Sigmoid colon (tissue), 6 donors: ENCODE measurements at regions not wholly inside any gene's neighbourhood (a gene's known extent, or its start where the extent isn't known, plus 50 kb on each side); places are given as distances from the start of the nearest gene placed in this dataset.

Experiments
- DNase-seq: peaks from one replicate; pipeline ENCODE4 v3.0.0-alpha.2; 2019
- H3K27ac ChIP-seq, 4 donors: fragments of 200-600 bp; sonication (generic); one replicate each; pipeline ENCODE4 v1.5.1; 2016 to 2019; ENCODE audit warnings: mild to moderate bottlenecking in 1 of 4
- H3K27me3 ChIP-seq, 3 donors: fragments of 200-600 bp; sonication (generic); one replicate each; pipeline ENCODE4 v1.5.1; 2019; ENCODE audit warnings: mild to moderate bottlenecking in 1 of 3
- H3K36me3 ChIP-seq, 4 donors: fragments of 200-600 bp; sonication (generic); one replicate each; pipeline ENCODE4 v1.5.1; 2016 to 2019
- H3K4me1 ChIP-seq, 4 donors: fragments of 200-600 bp; sonication (generic); one replicate each; pipeline ENCODE4 v1.5.1; 2017 to 2019
- H3K4me3 ChIP-seq, 4 donors: fragments of 200-600 bp; sonication (generic); one replicate each; pipeline ENCODE4 v1.5.1; 2017 to 2019; ENCODE audit warnings: mild to moderate bottlenecking in 2 of 4, moderate library complexity in 1 of 4
- H3K9me3 ChIP-seq, 4 donors: fragments of 200-600 bp in 3 of 4; sonication (generic) in 3 of 4; one replicate each; pipeline versions ENCODE4 v1.5.1 to v1.6.1; 2013 to 2019
- EP300 ChIP-seq, 4 donors: sonication (generic); formaldehyde crosslinking; IDR thresholded peaks; one replicate each; pipeline ENCODE4 v1.6.1; 2017; ENCODE audit warnings: antibody characterized with exemption in 4 of 4
- POLR2A ChIP-seq, 2 donors: fragments of 450-650 bp; IDR thresholded peaks; one replicate each; pipeline ENCODE4 v1.6.1; 2016; ENCODE audit warnings: antibody characterized with exemption in 2 of 2, mild to moderate bottlenecking in 2 of 2, moderate library complexity in 2 of 2
- POLR2AphosphoS5 ChIP-seq, 4 donors: sonication (generic); formaldehyde crosslinking; IDR thresholded peaks; one replicate each; pipeline ENCODE4 v1.6.1; 2017; ENCODE audit warnings: antibody characterized with exemption in 4 of 4
- WGBS, 2 donors: extraction: QIAGEN DNeasy Blood & Tissue Kit; methylation state at CpG; one replicate each; pipeline ENCODE4 v1.1.7; 2013; 5-methylcytosine and 5-hydroxymethylcytosine counted together
- intact Hi-C: fragments of 100-400 bp; cut with DNase I; formaldehyde crosslinking; loops from one replicate; pipeline ENCODE4 v1.15.1; 2023
- TF ChIP-seq, protein P1 (sequence below), 4 experiments: fragments of 450-650 bp in 3 of 4; fragments of 200-600 bp in 1 of 4; IDR thresholded peaks; one replicate each; pipeline ENCODE4 v1.5.1; 2016 to 2019; ENCODE audit warnings: antibody characterized with exemption in 4 of 4, mild to moderate bottlenecking in 3 of 4, moderate library complexity in 2 of 4
- donor health status: healthy with polysubstance abuse.
- donor health status: healthy.

DNA sequence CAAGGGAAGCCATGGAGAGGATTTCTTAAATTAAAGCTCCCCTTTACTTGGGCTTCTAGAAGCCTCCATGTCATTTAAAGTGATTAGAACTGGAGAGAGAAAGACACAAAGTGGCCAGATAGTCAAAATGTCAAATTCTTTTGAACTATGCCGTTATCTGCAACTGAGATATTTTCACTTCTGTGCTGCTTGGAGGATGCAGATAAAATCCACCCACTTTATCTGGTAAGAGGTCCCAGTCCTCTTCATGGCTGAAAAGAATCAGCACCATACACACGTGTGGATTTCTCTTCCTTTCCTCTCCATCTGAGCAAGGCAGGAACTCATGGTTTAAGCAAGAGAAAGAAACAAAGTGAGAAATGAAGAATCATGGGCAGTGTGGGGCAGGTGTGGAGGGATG lies 276.9 kb upstream of the RUNX1 start:
- Histone ChIP-seq H3K36me3 (no peaks in the 10 kb centered on the region), H3K4me3 (no peak overlapping the region), H3K27me3 (no peaks in the 10 kb centered on the region), H3K27ac (peak overlapping the region in 3 of 4 donors; percentile 87 to 91 (median 88)), H3K4me1 (peaks cover 0 to 49% (median 43%) of the 10 kb centered on the region in 4 donors), H3K9me3 (no peaks in the 10 kb centered on the region)
- TF ChIP-seq, protein P1, sequence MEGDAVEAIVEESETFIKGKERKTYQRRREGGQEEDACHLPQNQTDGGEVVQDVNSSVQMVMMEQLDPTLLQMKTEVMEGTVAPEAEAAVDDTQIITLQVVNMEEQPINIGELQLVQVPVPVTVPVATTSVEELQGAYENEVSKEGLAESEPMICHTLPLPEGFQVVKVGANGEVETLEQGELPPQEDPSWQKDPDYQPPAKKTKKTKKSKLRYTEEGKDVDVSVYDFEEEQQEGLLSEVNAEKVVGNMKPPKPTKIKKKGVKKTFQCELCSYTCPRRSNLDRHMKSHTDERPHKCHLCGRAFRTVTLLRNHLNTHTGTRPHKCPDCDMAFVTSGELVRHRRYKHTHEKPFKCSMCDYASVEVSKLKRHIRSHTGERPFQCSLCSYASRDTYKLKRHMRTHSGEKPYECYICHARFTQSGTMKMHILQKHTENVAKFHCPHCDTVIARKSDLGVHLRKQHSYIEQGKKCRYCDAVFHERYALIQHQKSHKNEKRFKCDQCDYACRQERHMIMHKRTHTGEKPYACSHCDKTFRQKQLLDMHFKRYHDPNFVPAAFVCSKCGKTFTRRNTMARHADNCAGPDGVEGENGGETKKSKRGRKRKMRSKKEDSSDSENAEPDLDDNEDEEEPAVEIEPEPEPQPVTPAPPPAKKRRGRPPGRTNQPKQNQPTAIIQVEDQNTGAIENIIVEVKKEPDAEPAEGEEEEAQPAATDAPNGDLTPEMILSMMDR (IDR thresholded peaks at IDR 0.05), result no peak
- no peak for TF ChIP-seq POLR2A (IDR thresholded peaks at IDR 0.05)
- TF ChIP-seq POLR2AphosphoS5 (IDR thresholded peaks at IDR 0.05), result no peak
- no peak for TF ChIP-seq EP300 (IDR thresholded peaks at IDR 0.05)
- WGBS, 2 donors, result 48 to 56% methylated on average over 2 of the region's 2 CpGs
- intact Hi-C loops, result loop anchor here (2.0 to 5.0 kb wide), 4 partner anchors 66 to 437 kb away; no protein-coding TSS in a partner anchor
- no peak for DNase-seq

DNA sequence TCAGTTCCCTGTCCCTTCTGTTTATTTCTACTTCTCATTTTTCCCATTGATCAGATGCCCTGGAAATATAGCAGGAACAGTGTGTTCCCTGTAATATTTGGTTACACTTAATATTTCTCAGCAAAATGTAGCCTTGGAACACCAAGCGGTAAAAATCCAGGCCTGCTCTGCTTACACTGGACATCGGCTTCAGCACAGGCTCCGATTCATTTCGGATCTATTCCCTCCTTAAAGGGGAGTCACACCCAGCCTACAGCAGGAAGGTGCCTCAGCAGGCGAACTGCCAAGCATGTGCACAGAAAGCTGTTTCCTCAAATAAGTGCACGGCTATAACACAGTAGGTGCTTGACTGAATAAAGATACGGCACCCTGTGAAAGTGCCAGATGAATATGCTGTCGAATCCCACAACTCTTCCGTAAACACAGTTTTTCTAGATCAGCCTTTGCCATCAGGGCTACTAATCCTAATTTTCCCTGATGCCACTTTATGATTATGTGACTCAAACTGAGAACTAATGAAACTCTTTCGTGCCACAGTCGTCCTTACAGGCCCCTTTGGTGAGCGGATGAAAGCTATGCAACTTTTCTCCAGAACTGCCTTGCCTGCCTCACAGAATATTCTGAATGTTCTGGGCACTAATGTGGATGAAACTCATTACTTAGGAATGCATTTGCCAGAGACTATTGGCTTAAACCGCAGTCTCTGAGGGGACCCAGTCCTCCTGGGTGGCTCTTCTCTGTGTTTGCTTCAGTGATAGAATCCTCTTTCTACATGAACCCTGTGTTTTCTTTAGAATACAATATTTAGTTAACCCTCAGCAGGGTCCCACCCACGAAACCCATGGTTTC lies 275.5 kb upstream of the RUNX1 start:
- DNase-seq, result peak; percentile 81
- peak overlapping the region; percentile 56 to 91 (median 88) for H3K27ac ChIP-seq
- H3K9me3 ChIP-seq, result no peaks in the 10 kb centered on the region
- 78 to 80% methylated on average over 14 of the region's 14 CpGs for WGBS, 2 donors
- intact Hi-C loops, result loop anchor here (2.0 to 5.0 kb wide), 5 partner anchors 67 to 436 kb away; no protein-coding TSS in a partner anchor
- no peaks in the 10 kb centered on the region for H3K27me3 ChIP-seq
- H3K36me3 ChIP-seq, result no peaks in the 10 kb centered on the region
- peak overlapping the region in 1 of 4 donors; percentile 0 for H3K4me3 ChIP-seq
- TF ChIP-seq POLR2AphosphoS5 (IDR thresholded peaks at IDR 0.05), result peak in 3 of 4 donors; percentile 5 to 74 (median 49)
- TF ChIP-seq, protein P1 (IDR thresholded peaks at IDR 0.05), result no peak
- peak in 2 of 4 donors; percentile 65 to 67 for TF ChIP-seq EP300 (IDR thresholded peaks at IDR 0.05)
- no peak for TF ChIP-seq POLR2A (IDR thresholded peaks at IDR 0.05)
- H3K4me1 ChIP-seq, result peaks cover 0 to 49% (median 43%) of the 10 kb centered on the region in 4 donors

DNA sequence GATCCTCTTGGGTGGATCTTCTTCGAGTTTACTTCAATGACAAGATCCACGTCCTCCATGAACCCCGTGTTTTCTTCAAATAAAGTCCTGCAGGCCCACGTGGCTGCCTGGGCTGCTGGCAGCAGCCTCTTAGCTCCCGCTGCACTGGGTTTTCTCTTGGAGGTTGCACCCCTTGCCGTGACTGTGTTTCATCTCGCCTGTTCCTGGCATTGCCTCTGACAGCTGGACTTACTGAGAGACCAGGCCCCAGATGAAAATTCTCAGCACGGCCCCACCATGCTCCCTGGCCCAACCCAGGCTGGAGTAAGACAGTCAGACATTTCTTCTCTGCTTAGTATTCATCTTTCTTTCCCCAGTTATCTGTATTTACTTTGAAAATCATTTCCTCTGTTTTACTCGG lies 274.8 kb upstream of the RUNX1 start:
- no peak overlapping the region for H3K4me3 ChIP-seq
- H3K4me1 ChIP-seq, result peaks cover 0 to 47% (median 41%) of the 10 kb centered on the region in 4 donors
- TF ChIP-seq, protein P1 (IDR thresholded peaks at IDR 0.05), result no peak
- TF ChIP-seq POLR2AphosphoS5 (IDR thresholded peaks at IDR 0.05) (peak; percentile 86 to 97 (median 93)), EP300 (IDR thresholded peaks at IDR 0.05) (peak; percentile 24 to 81 (median 62)), POLR2A (IDR thresholded peaks at IDR 0.05) (no peak)
- intact Hi-C loops, result loop anchor here (2.0 to 5.0 kb wide), 4 partner anchors 67 to 435 kb away; no protein-coding TSS in a partner anchor
- H3K9me3 ChIP-seq, result no peaks in the 10 kb centered on the region
- H3K36me3 ChIP-seq, result no peaks in the 10 kb centered on the region
- no peaks in the 10 kb centered on the region for H3K27me3 ChIP-seq
- peak overlapping the region; percentile 56 to 91 (median 88) for H3K27ac ChIP-seq
- 74 to 76% methylated on average over 9 of the region's 9 CpGs for WGBS, 2 donors
- peak; percentile 96 for DNase-seq

DNA sequence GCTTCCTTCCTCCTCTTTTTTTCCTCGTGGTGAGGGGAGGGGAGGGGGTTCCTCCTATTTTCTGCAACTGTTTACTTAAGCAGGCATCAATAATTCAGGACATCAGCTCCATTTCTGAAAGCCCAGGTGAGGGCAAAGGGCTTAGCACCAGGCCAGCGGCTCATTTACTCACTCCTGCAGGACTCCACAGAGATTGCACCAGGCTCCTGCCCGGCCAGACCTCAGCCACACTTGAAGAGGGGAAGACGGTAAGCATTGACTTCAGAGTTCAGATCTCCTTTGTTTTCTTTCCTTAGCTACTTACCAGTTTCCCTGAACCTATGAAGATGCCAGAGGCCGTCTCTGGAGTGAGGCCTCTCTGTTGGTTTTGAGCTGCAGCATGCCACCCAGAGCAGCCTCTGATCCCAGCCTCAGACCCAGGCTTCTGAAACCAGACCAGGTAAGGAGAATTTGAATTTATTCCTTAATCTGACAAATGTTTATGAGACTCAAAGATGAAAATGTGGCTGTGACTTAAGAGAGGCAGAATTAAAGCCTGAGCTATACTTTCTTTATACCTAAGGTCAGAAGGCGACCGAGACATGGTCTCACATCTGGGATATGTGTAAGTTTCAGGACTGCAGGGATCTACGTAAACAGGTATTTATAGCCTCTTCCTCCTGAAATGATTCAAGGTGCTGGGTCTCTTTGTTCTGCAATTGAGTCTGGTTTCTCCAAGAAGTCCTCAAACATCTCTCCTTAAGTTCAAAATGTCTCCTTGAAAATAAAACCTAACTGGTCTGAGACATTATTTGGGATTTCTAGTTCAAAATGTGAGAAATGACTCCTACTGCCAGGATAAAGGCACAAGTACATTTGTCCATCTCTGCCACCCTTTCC lies 272.5 kb upstream of the RUNX1 start:
- WGBS, 2 donors, result 68 to 71% methylated on average over 8 of the region's 8 CpGs
- intact Hi-C loops, result loop anchor here (5.0 kb wide), 1 partner anchor 64 kb away; no protein-coding TSS in a partner anchor

More for the DNA sequence above, 272.5 kb upstream of the RUNX1 start:
- Histone ChIP-seq H3K27ac (no peak overlapping the region), H3K9me3 (no peaks in the 10 kb centered on the region), H3K4me3 (no peak overlapping the region), H3K4me1 (peaks cover 0 to 36% (median 35%) of the 10 kb centered on the region in 4 donors), H3K36me3 (no peaks in the 10 kb centered on the region), H3K27me3 (no peaks in the 10 kb centered on the region)
- TF ChIP-seq POLR2AphosphoS5 (IDR thresholded peaks at IDR 0.05), result no peak
- no peak for TF ChIP-seq POLR2A (IDR thresholded peaks at IDR 0.05)
- TF ChIP-seq, protein P1 (IDR thresholded peaks at IDR 0.05), result no peak
- TF ChIP-seq EP300 (IDR thresholded peaks at IDR 0.05), result no peak
- no peak for DNase-seq
